ENCODE measurements at regions not wholly inside any gene's neighbourhood (a gene's known extent, or its start where the extent isn't known, plus 50 kb on each side); places are given as distances from the start of the nearest gene placed in this dataset.

- no peaks in the 10 kb centered on the region for H3K4me1 ChIP-seq (ENCODE audit: control insufficient read depth, insufficient read depth, low read length)
- H3K9ac ChIP-seq (ENCODE audit: low read depth, low read length), result no peak overlapping the region
- no peak overlapping the region for H3K4me3 ChIP-seq (ENCODE audit: low read depth, low read length)
- H3K27ac ChIP-seq (ENCODE audit: low read depth, low read length), result no peak overlapping the region
- H3K36me3 ChIP-seq (ENCODE audit: control insufficient read depth, insufficient read depth, low read length), result no peaks in the 10 kb centered on the region
- H3K27me3 ChIP-seq (ENCODE audit: control insufficient read depth, insufficient read depth, low read length), result no peaks in the 10 kb centered on the region
- H3K9me3 ChIP-seq (ENCODE audit: control insufficient read depth, insufficient read depth, low read length), result peaks cover 4% of the 10 kb centered on the region; the same call in 1 of the 2 replicates
Observed at GRCh38 chr3:194974468-194975135, 288.9 kb downstream of the FAM43A start.

GRCh38 chr3:194976049-194976451, 290.4 kb downstream of the FAM43A start:
- H3K27me3 ChIP-seq (ENCODE audit: control insufficient read depth, insufficient read depth, low read length), result no peaks in the 10 kb centered on the region
- H3K9me3 ChIP-seq (ENCODE audit: control insufficient read depth, insufficient read depth, low read length), result no peaks in the 10 kb centered on the region
- H3K4me3 ChIP-seq (ENCODE audit: low read depth, low read length), result no peak overlapping the region
- H3K9ac ChIP-seq (ENCODE audit: low read depth, low read length), result no peak overlapping the region
- no peak overlapping the region for H3K27ac ChIP-seq (ENCODE audit: low read depth, low read length)
- H3K36me3 ChIP-seq (ENCODE audit: control insufficient read depth, insufficient read depth, low read length), result no peaks in the 10 kb centered on the region
- no peaks in the 10 kb centered on the region for H3K4me1 ChIP-seq (ENCODE audit: control insufficient read depth, insufficient read depth, low read length)

GRCh38 chr3:194976874-194977273, 291.2 kb downstream of the FAM43A start:
- no peaks in the 10 kb centered on the region for H3K4me1 ChIP-seq (ENCODE audit: control insufficient read depth, insufficient read depth, low read length)
- no peaks in the 10 kb centered on the region for H3K27me3 ChIP-seq (ENCODE audit: control insufficient read depth, insufficient read depth, low read length)
- no peak overlapping the region for H3K9ac ChIP-seq (ENCODE audit: low read depth, low read length)

GRCh38 chr3:194977356-194977755, 291.7 kb downstream of the FAM43A start:
- Histone ChIP-seq H3K27ac (ENCODE audit: low read depth, low read length) (no peak overlapping the region), H3K9me3 (ENCODE audit: control insufficient read depth, insufficient read depth, low read length) (no peaks in the 10 kb centered on the region), H3K9ac (ENCODE audit: low read depth, low read length) (no peak overlapping the region), H3K4me1 (ENCODE audit: control insufficient read depth, insufficient read depth, low read length) (no peaks in the 10 kb centered on the region), H3K27me3 (ENCODE audit: control insufficient read depth, insufficient read depth, low read length) (no peaks in the 10 kb centered on the region), H3K36me3 (ENCODE audit: control insufficient read depth, insufficient read depth, low read length) (no peaks in the 10 kb centered on the region), H3K4me3 (ENCODE audit: low read depth, low read length) (no peak overlapping the region)

More at GRCh38 chr3:194976874-194977273, 291.2 kb downstream of the FAM43A start:
- no peaks in the 10 kb centered on the region for H3K36me3 ChIP-seq (ENCODE audit: control insufficient read depth, insufficient read depth, low read length)
- H3K9me3 ChIP-seq (ENCODE audit: control insufficient read depth, insufficient read depth, low read length), result no peaks in the 10 kb centered on the region
- no peak overlapping the region for H3K4me3 ChIP-seq (ENCODE audit: low read depth, low read length)
- H3K27ac ChIP-seq (ENCODE audit: low read depth, low read length), result no peak overlapping the region

GRCh38 chr3:194979173-194979572, 291.8 kb downstream of the XXYLT1 start:
- H3K4me1 ChIP-seq (ENCODE audit: control insufficient read depth, insufficient read depth, low read length), result no peaks in the 10 kb centered on the region
- no peaks in the 10 kb centered on the region for H3K36me3 ChIP-seq (ENCODE audit: control insufficient read depth, insufficient read depth, low read length)
- no peak overlapping the region for H3K27ac ChIP-seq (ENCODE audit: low read depth, low read length)
- no peak overlapping the region for H3K4me3 ChIP-seq (ENCODE audit: low read depth, low read length)
- no peak overlapping the region for H3K9ac ChIP-seq (ENCODE audit: low read depth, low read length)
- no peaks in the 10 kb centered on the region for H3K27me3 ChIP-seq (ENCODE audit: control insufficient read depth, insufficient read depth, low read length)
- no peaks in the 10 kb centered on the region for H3K9me3 ChIP-seq (ENCODE audit: control insufficient read depth, insufficient read depth, low read length)

GRCh38 chr3:194982472-194982871, 288.5 kb downstream of the XXYLT1 start:
- peaks cover 6% of the 10 kb centered on the region; the same call in 1 of the 2 replicates for H3K4me1 ChIP-seq (ENCODE audit: control insufficient read depth, insufficient read depth, low read length)
- H3K36me3 ChIP-seq (ENCODE audit: control insufficient read depth, insufficient read depth, low read length), result no peaks in the 10 kb centered on the region
- no peak overlapping the region for H3K9ac ChIP-seq (ENCODE audit: low read depth, low read length)
- no peak overlapping the region for H3K4me3 ChIP-seq (ENCODE audit: low read depth, low read length)
- H3K27ac ChIP-seq (ENCODE audit: low read depth, low read length), result no peak overlapping the region
- H3K9me3 ChIP-seq (ENCODE audit: control insufficient read depth, insufficient read depth, low read length), result no peaks in the 10 kb centered on the region
- no peaks in the 10 kb centered on the region for H3K27me3 ChIP-seq (ENCODE audit: control insufficient read depth, insufficient read depth, low read length)

- no peaks in the 10 kb centered on the region for H3K27me3 ChIP-seq (ENCODE audit: control insufficient read depth, insufficient read depth, low read length)
- no peak overlapping the region for H3K27ac ChIP-seq (ENCODE audit: low read depth, low read length)
- H3K9ac ChIP-seq (ENCODE audit: low read depth, low read length), result no peak overlapping the region
- H3K9me3 ChIP-seq (ENCODE audit: control insufficient read depth, insufficient read depth, low read length), result no peaks in the 10 kb centered on the region
- H3K36me3 ChIP-seq (ENCODE audit: control insufficient read depth, insufficient read depth, low read length), result no peaks in the 10 kb centered on the region
- H3K4me3 ChIP-seq (ENCODE audit: low read depth, low read length), result no peak overlapping the region
- H3K4me1 ChIP-seq (ENCODE audit: control insufficient read depth, insufficient read depth, low read length), result peaks cover 6% of the 10 kb centered on the region; the same call in 1 of the 2 replicates
Observed at GRCh38 chr3:194983121-194983520, 287.8 kb downstream of the XXYLT1 start.

- Histone ChIP-seq H3K4me3 (ENCODE audit: low read depth, low read length) (no peak overlapping the region), H3K27me3 (ENCODE audit: control insufficient read depth, insufficient read depth, low read length) (no peaks in the 10 kb centered on the region), H3K9ac (ENCODE audit: low read depth, low read length) (no peak overlapping the region), H3K27ac (ENCODE audit: low read depth, low read length) (no peak overlapping the region), H3K36me3 (ENCODE audit: control insufficient read depth, insufficient read depth, low read length) (no peaks in the 10 kb centered on the region), H3K4me1 (ENCODE audit: control insufficient read depth, insufficient read depth, low read length) (peaks cover 6% of the 10 kb centered on the region; the same call in 1 of the 2 replicates), H3K9me3 (ENCODE audit: control insufficient read depth, insufficient read depth, low read length) (no peaks in the 10 kb centered on the region)
Observed at GRCh38 chr3:194983620-194984019, 287.3 kb downstream of the XXYLT1 start.

- Histone ChIP-seq H3K27me3 (ENCODE audit: control insufficient read depth, insufficient read depth, low read length) (no peaks in the 10 kb centered on the region), H3K36me3 (ENCODE audit: control insufficient read depth, insufficient read depth, low read length) (no peaks in the 10 kb centered on the region), H3K27ac (ENCODE audit: low read depth, low read length) (no peak overlapping the region)
Observed at GRCh38 chr3:194984066-194984465, 286.9 kb downstream of the XXYLT1 start.

GRCh38 chr3:194984622-194985021, 286.3 kb downstream of the XXYLT1 start:
- Histone ChIP-seq H3K9me3 (ENCODE audit: control insufficient read depth, insufficient read depth, low read length) (no peaks in the 10 kb centered on the region), H3K27ac (ENCODE audit: low read depth, low read length) (no peak overlapping the region), H3K36me3 (ENCODE audit: control insufficient read depth, insufficient read depth, low read length) (no peaks in the 10 kb centered on the region), H3K4me3 (ENCODE audit: low read depth, low read length) (no peak overlapping the region), H3K9ac (ENCODE audit: low read depth, low read length) (no peak overlapping the region), H3K27me3 (ENCODE audit: control insufficient read depth, insufficient read depth, low read length) (no peaks in the 10 kb centered on the region), H3K4me1 (ENCODE audit: control insufficient read depth, insufficient read depth, low read length) (peaks cover 6% of the 10 kb centered on the region; the same call in 1 of the 2 replicates)

More at GRCh38 chr3:194984066-194984465, 286.9 kb downstream of the XXYLT1 start:
- Histone ChIP-seq H3K4me1 (ENCODE audit: control insufficient read depth, insufficient read depth, low read length) (peaks cover 6% of the 10 kb centered on the region; the same call in 1 of the 2 replicates), H3K9me3 (ENCODE audit: control insufficient read depth, insufficient read depth, low read length) (no peaks in the 10 kb centered on the region), H3K9ac (ENCODE audit: low read depth, low read length) (no peak overlapping the region), H3K4me3 (ENCODE audit: low read depth, low read length) (no peak overlapping the region)

GRCh38 chr3:194985031-194985578, 285.9 kb downstream of the XXYLT1 start:
- no peaks in the 10 kb centered on the region for H3K27me3 ChIP-seq (ENCODE audit: control insufficient read depth, insufficient read depth, low read length)
- H3K4me3 ChIP-seq (ENCODE audit: low read depth, low read length), result no peak overlapping the region
- H3K27ac ChIP-seq (ENCODE audit: low read depth, low read length), result no peak overlapping the region
- no peaks in the 10 kb centered on the region for H3K36me3 ChIP-seq (ENCODE audit: control insufficient read depth, insufficient read depth, low read length)
- H3K4me1 ChIP-seq (ENCODE audit: control insufficient read depth, insufficient read depth, low read length), result peaks cover 6% of the 10 kb centered on the region; the same call in 1 of the 2 replicates
- no peak overlapping the region for H3K9ac ChIP-seq (ENCODE audit: low read depth, low read length)
- no peaks in the 10 kb centered on the region for H3K9me3 ChIP-seq (ENCODE audit: control insufficient read depth, insufficient read depth, low read length)
